ENCODE measurements at regions not wholly inside any gene's neighbourhood (a gene's known extent, or its start where the extent isn't known, plus 50 kb on each side); places are given as distances from the start of the nearest gene placed in this dataset.

GRCh38 chr7:15747712-15748111 lies 61.2 kb upstream of the MEOX2 start:
- DNase-seq (ENCODE audit: low spot score), result no peak

- DNase-seq (ENCODE audit: low spot score), result no peak
These were observed 60.8 kb upstream of the MEOX2 start for GRCh38 chr7:15747301-15747700.

GRCh38 chr7:15743926-15744480 lies 57.5 kb upstream of the MEOX2 start:
- no peak for DNase-seq (ENCODE audit: low spot score)

GRCh38 chr7:15737601-15738000 lies 51.1 kb upstream of the MEOX2 start:
- no peak for DNase-seq (ENCODE audit: low spot score)

Measured in CD4-positive, alpha-beta T cell treated with Interleukin-15 for 4 hours (primary cell).